ENCODE measurements at regions not wholly inside any gene's neighbourhood (a gene's known extent, or its start where the extent isn't known, plus 50 kb on each side); places are given as distances from the start of the nearest gene placed in this dataset.

- Mint-ChIP-seq H3K9me3 (peaks cover 19 to 27% of the 10 kb centered on the region in 2 donors), H3K4me3 (no peak overlapping the region), H3K27ac (no peak overlapping the region), H3K27me3 (ENCODE audit: low read depth in 2 of 2) (no peaks in the 10 kb centered on the region), H3K4me1 (no peaks in the 10 kb centered on the region), H3K36me3 (peaks cover 7% of the 10 kb centered on the region)
- WGBS (ENCODE audit: insufficient coverage), result no CpG with 5 or more reads among the region's 1 CpG
- H3K27ac ChIP-seq (ENCODE audit: low read length), result no peak overlapping the region
- no peak for ATAC-seq
- no peaks in the 10 kb centered on the region for H3K4me1 ChIP-seq (ENCODE audit: control insufficient read depth, insufficient read depth, low read length)
- intact Hi-C loops (cut with micrococcal nuclease), result no loop called here
- no peaks in the 10 kb centered on the region for H3K27me3 ChIP-seq (ENCODE audit: control insufficient read depth, insufficient read depth, low read length)
- no peaks in the 10 kb centered on the region for H3K9me3 ChIP-seq (ENCODE audit: control insufficient read depth, insufficient read depth, low read length)
- DNase-seq, result no peak
- no peaks in the 10 kb centered on the region for H3K36me3 ChIP-seq (ENCODE audit: control insufficient read depth, insufficient read depth, low read length)
- TF ChIP-seq CTCF (IDR thresholded peaks at IDR 0.05), result no peak
- H3K4me3 ChIP-seq (ENCODE audit: low read length), result no peak overlapping the region
These were observed 290.7 kb upstream of the TMEM229A start for GRCh38 chr7:124323597-124323996.

- DNase-seq (no peak), ATAC-seq (no peak)
- no peaks in the 10 kb centered on the region for H3K36me3 ChIP-seq (ENCODE audit: control insufficient read depth, insufficient read depth, low read length)
- H3K4me3 ChIP-seq (ENCODE audit: low read length), result no peak overlapping the region
- H3K27ac ChIP-seq (ENCODE audit: low read length), result no peak overlapping the region
- H3K27me3 ChIP-seq (ENCODE audit: control insufficient read depth, insufficient read depth, low read length), result no peaks in the 10 kb centered on the region
- H3K4me1 ChIP-seq (ENCODE audit: control insufficient read depth, insufficient read depth, low read length), result no peaks in the 10 kb centered on the region
- Mint-ChIP-seq H3K27me3 (ENCODE audit: low read depth in 2 of 2) (no peaks in the 10 kb centered on the region), H3K36me3 (peaks cover 7% of the 10 kb centered on the region), H3K27ac (no peak overlapping the region), H3K4me1 (no peaks in the 10 kb centered on the region), H3K9me3 (peaks cover 16 to 27% of the 10 kb centered on the region in 2 donors), H3K4me3 (no peak overlapping the region)
- H3K9me3 ChIP-seq (ENCODE audit: control insufficient read depth, insufficient read depth, low read length), result no peaks in the 10 kb centered on the region
- no peak for TF ChIP-seq CTCF (IDR thresholded peaks at IDR 0.05)
- WGBS (ENCODE audit: insufficient coverage), result no CpG with 5 or more reads among the region's 1 CpG
- intact Hi-C loops (cut with micrococcal nuclease), result no loop called here
These were observed 289.7 kb upstream of the TMEM229A start for GRCh38 chr7:124322561-124322960.

GRCh38 chr7:124318721-124319450 lies 286.0 kb upstream of the TMEM229A start:
- H3K27ac ChIP-seq (ENCODE audit: low read length), result no peak overlapping the region
- DNase-seq, result no peak
- no peak for ATAC-seq
- no peaks in the 10 kb centered on the region for H3K36me3 ChIP-seq (ENCODE audit: control insufficient read depth, insufficient read depth, low read length)
- no peak overlapping the region for H3K4me3 ChIP-seq (ENCODE audit: low read length)
- Mint-ChIP-seq H3K9me3 (peaks cover 7 to 16% of the 10 kb centered on the region in 2 donors), H3K27me3 (ENCODE audit: low read depth in 2 of 2) (no peaks in the 10 kb centered on the region), H3K4me1 (no peaks in the 10 kb centered on the region), H3K36me3 (no peaks in the 10 kb centered on the region), H3K4me3 (no peak overlapping the region), H3K27ac (no peak overlapping the region)
- no peaks in the 10 kb centered on the region for H3K27me3 ChIP-seq (ENCODE audit: control insufficient read depth, insufficient read depth, low read length)
- no CpG with 5 or more reads among the region's 5 CpGs for WGBS (ENCODE audit: insufficient coverage)
- H3K9me3 ChIP-seq (ENCODE audit: control insufficient read depth, insufficient read depth, low read length), result no peaks in the 10 kb centered on the region
- intact Hi-C loops (cut with micrococcal nuclease), result no loop called here
- no peaks in the 10 kb centered on the region for H3K4me1 ChIP-seq (ENCODE audit: control insufficient read depth, insufficient read depth, low read length)
- TF ChIP-seq CTCF (IDR thresholded peaks at IDR 0.05), result no peak

GRCh38 chr7:124310934-124311390 lies 278.1 kb upstream of the TMEM229A start:
- DNase-seq (no peak), ATAC-seq (no peak)
- intact Hi-C loops (cut with micrococcal nuclease), result no loop called here

More at GRCh38 chr7:124310934-124311390, 278.1 kb upstream of the TMEM229A start:
- Mint-ChIP-seq H3K4me3 (no peak overlapping the region), H3K4me1 (no peaks in the 10 kb centered on the region), H3K36me3 (no peaks in the 10 kb centered on the region), H3K27ac (no peak overlapping the region), H3K27me3 (ENCODE audit: low read depth in 2 of 2) (no peaks in the 10 kb centered on the region), H3K9me3 (peaks cover 15% of the 10 kb centered on the region in 2 donors)
- TF ChIP-seq CTCF (IDR thresholded peaks at IDR 0.05), result no peak
- Histone ChIP-seq H3K27me3 (ENCODE audit: control insufficient read depth, insufficient read depth, low read length) (no peaks in the 10 kb centered on the region), H3K27ac (ENCODE audit: low read length) (no peak overlapping the region), H3K4me3 (ENCODE audit: low read length) (no peak overlapping the region), H3K36me3 (ENCODE audit: control insufficient read depth, insufficient read depth, low read length) (no peaks in the 10 kb centered on the region), H3K9me3 (ENCODE audit: control insufficient read depth, insufficient read depth, low read length) (no peaks in the 10 kb centered on the region), H3K4me1 (ENCODE audit: control insufficient read depth, insufficient read depth, low read length) (no peaks in the 10 kb centered on the region)

Data from natural killer cell (primary cell).